ENCODE measurements at regions not wholly inside any gene's neighbourhood (a gene's known extent, or its start where the extent isn't known, plus 50 kb on each side); places are given as distances from the start of the nearest gene placed in this dataset.
"Not testable (repeated sequence)": the region's sequence is repeated elsewhere in the genome, so short reads cannot be mapped to it uniquely, and the experiment has no call there.

- no peak for DNase-seq
Observed at GRCh38 chr10:29746080-29746797, 111.5 kb upstream of the SVIL start.

- no peak for DNase-seq
Observed at GRCh38 chr10:29740981-29741545, 106.3 kb upstream of the SVIL start.

- no peak for DNase-seq
Observed at GRCh38 chr10:29738341-29738740, 103.6 kb upstream of the SVIL start.

- no peak for DNase-seq
Observed at GRCh38 chr10:29737074-29737593, 102.4 kb upstream of the SVIL start.

GRCh38 chr10:29736366-29737073 lies 101.7 kb upstream of the SVIL start:
- peak; percentile 76 for DNase-seq

- peak; percentile 92 for DNase-seq
Observed at GRCh38 chr10:29735628-29736365, 101.0 kb upstream of the SVIL start.

- DNase-seq = peak; percentile 74
Observed at GRCh38 chr10:29734962-29735627, 100.3 kb upstream of the SVIL start.

GRCh38 chr10:29734640-29734961 lies 99.8 kb upstream of the SVIL start:
- no peak for DNase-seq

- DNase-seq = no peak
Observed at GRCh38 chr10:29733323-29733722, 98.6 kb upstream of the SVIL start.

- no peak for DNase-seq
Observed at GRCh38 chr10:29732918-29733317, 98.1 kb upstream of the SVIL start.

GRCh38 chr10:29731760-29732159 lies 97.0 kb upstream of the SVIL start:
- DNase-seq = peak; percentile 74

- DNase-seq = no peak
Observed at GRCh38 chr10:29730969-29731368, 96.2 kb upstream of the SVIL start.

GRCh38 chr10:29730458-29730857 lies 95.7 kb upstream of the SVIL start:
- no peak for DNase-seq

GRCh38 chr10:29728541-29729049 lies 93.8 kb upstream of the SVIL start:
- DNase-seq = no peak

- not testable (repeated sequence) for DNase-seq
Observed at GRCh38 chr10:29725927-29726326, 91.2 kb upstream of the SVIL start.

- DNase-seq = no peak
Observed at GRCh38 chr10:29725133-29725720, 90.5 kb upstream of the SVIL start.

GRCh38 chr10:29723726-29724125 lies 89.0 kb upstream of the SVIL start:
- DNase-seq = no peak

- DNase-seq = no peak
Observed at GRCh38 chr10:29722777-29723176, 88.0 kb upstream of the SVIL start.

- no peak for DNase-seq
Observed at GRCh38 chr10:29720149-29720548, 85.4 kb upstream of the SVIL start.

GRCh38 chr10:29719281-29719675 lies 84.5 kb upstream of the SVIL start:
- no peak for DNase-seq

GRCh38 chr10:29715296-29715695 lies 80.5 kb upstream of the SVIL start:
- no peak for DNase-seq

All from left hindlimb (tissue), 1 donor.